Lower leg skin (tissue), 4 donors: ENCODE measurements at regions not wholly inside any gene's neighbourhood (a gene's known extent, or its start where the extent isn't known, plus 50 kb on each side); places are given as distances from the start of the nearest gene placed in this dataset.

ENCODE experiments used
- DNase-seq, 2 donors: peaks; one replicate each; pipeline ENCODE4 v3.0.0-alpha.2; 2019; ENCODE audit warnings: low spot score in 2 of 2
- H3K4me3 ChIP-seq: fragments of 200-600 bp; sonication (generic); 2 replicates; pipeline ENCODE4 v1.5.1; 2017; ENCODE audit warnings: mild to moderate bottlenecking, low read depth; ENCODE audit not compliant: poor library complexity, severe bottlenecking
- POLR2A ChIP-seq, 2 donors: fragments of 450-650 bp; IDR thresholded peaks; one replicate each; pipeline ENCODE4 v1.6.1; 2016 to 2017; ENCODE audit warnings: antibody characterized with exemption in 2 of 2, mild to moderate bottlenecking in 1 of 2, moderate library complexity in 1 of 2
- WGBS, 2 donors: methylation state at CpG; one replicate each; pipeline ENCODE4 v1.1.5; 2018; 5-methylcytosine and 5-hydroxymethylcytosine counted together
- intact Hi-C: fragments of 100-400 bp; cut with DNase I; formaldehyde crosslinking; loops from one replicate; pipeline ENCODE4 v1.15.0; 2023; ENCODE audit warnings: low total_unique reads
- TF ChIP-seq, protein P1 (sequence below), 3 donors: fragments of 450-650 bp; IDR thresholded peaks; one replicate each; pipeline ENCODE4 v1.5.1; 2016; ENCODE audit warnings: antibody characterized with exemption in 3 of 3, mild to moderate bottlenecking in 3 of 3, moderate library complexity in 2 of 3

DNA sequence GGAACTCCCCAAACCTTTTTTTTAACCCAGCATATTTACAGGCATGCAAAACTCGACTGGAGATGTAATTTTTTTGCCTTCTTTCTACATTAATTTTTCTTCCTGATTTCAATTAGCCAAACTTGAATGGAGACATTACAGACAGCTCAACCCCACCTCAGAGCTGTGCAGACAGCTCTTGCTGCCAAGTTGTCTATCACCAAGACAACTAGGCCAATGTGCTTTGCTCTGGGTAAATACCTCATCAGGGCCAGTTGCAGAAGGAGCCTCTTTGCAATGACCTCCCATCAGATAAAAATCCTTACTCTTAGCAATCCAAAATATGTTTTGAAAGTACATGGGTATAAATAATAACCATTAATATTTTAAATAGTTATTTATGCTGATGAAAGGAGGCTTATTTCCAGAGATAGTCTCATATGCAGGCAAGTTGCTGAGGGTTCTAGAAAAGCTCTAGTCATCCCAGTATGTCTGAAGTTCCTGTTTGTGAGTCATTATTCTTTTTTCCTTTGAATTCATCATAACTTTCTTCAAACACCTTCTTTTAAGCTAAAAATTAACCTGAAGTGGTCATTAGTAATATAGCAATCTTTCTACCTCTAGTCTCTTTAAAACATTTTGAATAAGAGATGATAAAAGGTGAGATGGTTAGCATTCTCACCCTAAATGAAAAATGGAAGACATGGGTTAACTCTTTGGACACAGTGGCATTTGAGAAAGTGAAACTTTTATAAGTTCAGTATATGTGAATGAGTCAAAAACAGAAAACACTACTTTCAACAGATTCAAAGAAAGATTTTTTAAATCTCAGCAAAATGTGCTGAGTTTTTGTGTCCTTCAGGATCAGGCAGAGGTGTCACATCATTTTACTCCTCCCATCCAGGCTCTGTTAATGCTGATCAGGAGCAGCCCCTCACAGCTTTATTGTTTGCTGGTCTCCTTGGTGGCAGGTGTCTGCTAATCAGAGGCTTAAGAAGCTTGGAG is 475.5 kb upstream of the FGF16 start:
- H3K4me3 ChIP-seq = no peak overlapping the region
- DNase-seq = no peak
- no peak for TF ChIP-seq POLR2A (IDR thresholded peaks at IDR 0.05)
- TF ChIP-seq, protein P1, sequence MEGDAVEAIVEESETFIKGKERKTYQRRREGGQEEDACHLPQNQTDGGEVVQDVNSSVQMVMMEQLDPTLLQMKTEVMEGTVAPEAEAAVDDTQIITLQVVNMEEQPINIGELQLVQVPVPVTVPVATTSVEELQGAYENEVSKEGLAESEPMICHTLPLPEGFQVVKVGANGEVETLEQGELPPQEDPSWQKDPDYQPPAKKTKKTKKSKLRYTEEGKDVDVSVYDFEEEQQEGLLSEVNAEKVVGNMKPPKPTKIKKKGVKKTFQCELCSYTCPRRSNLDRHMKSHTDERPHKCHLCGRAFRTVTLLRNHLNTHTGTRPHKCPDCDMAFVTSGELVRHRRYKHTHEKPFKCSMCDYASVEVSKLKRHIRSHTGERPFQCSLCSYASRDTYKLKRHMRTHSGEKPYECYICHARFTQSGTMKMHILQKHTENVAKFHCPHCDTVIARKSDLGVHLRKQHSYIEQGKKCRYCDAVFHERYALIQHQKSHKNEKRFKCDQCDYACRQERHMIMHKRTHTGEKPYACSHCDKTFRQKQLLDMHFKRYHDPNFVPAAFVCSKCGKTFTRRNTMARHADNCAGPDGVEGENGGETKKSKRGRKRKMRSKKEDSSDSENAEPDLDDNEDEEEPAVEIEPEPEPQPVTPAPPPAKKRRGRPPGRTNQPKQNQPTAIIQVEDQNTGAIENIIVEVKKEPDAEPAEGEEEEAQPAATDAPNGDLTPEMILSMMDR (IDR thresholded peaks at IDR 0.05) = no peak
- intact Hi-C loops = no loop called here
- 11 to 16% methylated on average over 1 of the region's 1 CpG for WGBS, 2 donors

- TF ChIP-seq, protein P1 (IDR thresholded peaks at IDR 0.05) = no peak
- no peak for TF ChIP-seq POLR2A (IDR thresholded peaks at IDR 0.05)
- H3K4me3 ChIP-seq = no peak overlapping the region
- no peak for DNase-seq
- intact Hi-C loops = no loop called here
- WGBS, 2 donors = 45 to 48% methylated on average over 2 of the region's 2 CpGs
Observed at GRCh38 chrX:76977452-76977851, 469.7 kb upstream of the FGF16 start.

- 55 to 58% methylated on average over 4 of the region's 4 CpGs for WGBS, 2 donors
- intact Hi-C loops = no loop called here
- H3K4me3 ChIP-seq = no peak overlapping the region
- no peak for TF ChIP-seq POLR2A (IDR thresholded peaks at IDR 0.05)
- TF ChIP-seq, protein P1 (IDR thresholded peaks at IDR 0.05) = no peak
- no peak for DNase-seq
Observed at GRCh38 chrX:76987381-76987780, 459.8 kb upstream of the FGF16 start.

DNA sequence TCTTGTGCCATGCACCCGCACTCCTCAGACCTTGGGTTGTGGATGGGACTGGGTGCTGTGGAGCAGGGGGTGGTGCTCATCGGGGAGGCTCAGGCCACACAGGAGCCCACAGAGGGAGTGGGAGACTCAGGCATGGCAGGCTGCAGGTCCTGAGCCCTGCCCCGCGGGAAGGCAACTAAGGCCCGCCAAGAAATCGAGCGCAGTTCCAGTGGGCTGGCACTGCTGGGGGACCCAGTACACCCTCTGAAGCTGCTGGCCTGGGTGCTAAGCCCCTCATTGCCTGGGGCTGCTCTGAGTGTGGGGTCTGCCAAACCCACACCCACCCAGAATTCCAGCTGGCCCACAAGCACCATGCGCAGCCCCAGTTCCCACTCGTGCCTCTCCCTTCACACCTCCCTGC is 450.5 kb upstream of the FGF16 start:
- no peak for TF ChIP-seq POLR2A (IDR thresholded peaks at IDR 0.05)
- TF ChIP-seq, protein P1 (IDR thresholded peaks at IDR 0.05) = no peak
- WGBS, 2 donors = 94 to 97% methylated on average over 5 to 9 of the region's 9 CpGs
- no peak overlapping the region for H3K4me3 ChIP-seq
- no peak for DNase-seq
- intact Hi-C loops = no loop called here

DNA sequence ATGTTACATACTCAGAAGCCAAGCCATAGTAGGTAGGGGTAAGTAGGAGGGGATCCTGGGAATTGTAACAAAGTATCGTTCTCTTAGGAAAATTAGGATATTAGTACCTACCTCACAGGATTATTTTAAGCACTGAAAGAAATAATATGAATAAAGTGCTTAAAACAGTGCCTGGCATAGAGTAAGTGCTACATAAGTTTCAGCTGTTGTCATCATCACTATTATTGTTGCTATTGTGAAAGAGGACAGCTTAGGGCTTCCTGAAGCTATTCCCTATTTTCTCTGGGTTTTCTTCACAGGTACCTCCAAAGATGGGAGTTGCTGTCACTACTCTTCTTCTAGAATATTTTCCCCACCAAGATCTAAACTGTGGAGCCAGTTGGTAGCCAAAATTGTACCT is 443.7 kb upstream of the FGF16 start:
- intact Hi-C loops = no loop called here
- H3K4me3 ChIP-seq = no peak overlapping the region
- TF ChIP-seq, protein P1 (IDR thresholded peaks at IDR 0.05) = no peak
- no peak for TF ChIP-seq POLR2A (IDR thresholded peaks at IDR 0.05)
- WGBS, 2 donors = 69 to 81% methylated on average over 1 of the region's 1 CpG
- DNase-seq = no peak
